AG09309 (cell line): ENCODE measurements at regions not wholly inside any gene's neighbourhood (a gene's known extent, or its start where the extent isn't known, plus 50 kb on each side); places are given as distances from the start of the nearest gene placed in this dataset.

ENCODE experiments used
- DNase-seq: peaks from one replicate; pipeline ENCODE4 v3.0.0-alpha.2; 2010; ENCODE audit warnings: low read depth
- H3K4me3 ChIP-seq: 2 replicates; pipeline ENCODE4 v1.5.1; 2011; ENCODE audit warnings: mild to moderate bottlenecking, low read depth, low read length, moderate library complexity; ENCODE audit not compliant: control insufficient read depth
- CTCF ChIP-seq: IDR thresholded peaks from 2 replicates; pipeline ENCODE4 v1.5.1; 2011; ENCODE audit warnings: mild to moderate bottlenecking, low read depth, low read length, inconsistent platforms; ENCODE audit not compliant: insufficient read depth, control insufficient read depth; ENCODE audit errors: missing control alignments

- DNase-seq, result peak; percentile 13
- H3K4me3 ChIP-seq, result no peak overlapping the region
- TF ChIP-seq CTCF, result no peak
These were observed 195.9 kb upstream of the PMFBP1 start for GRCh38 chr16:72367851-72368250.

- H3K4me3 ChIP-seq, result no peak overlapping the region
- no peak for TF ChIP-seq CTCF
- DNase-seq, result no peak
These were observed 191.0 kb upstream of the PMFBP1 start for GRCh38 chr16:72362973-72363372.

GRCh38 chr16:72362476-72362875 lies 190.5 kb upstream of the PMFBP1 start:
- TF ChIP-seq CTCF, result no peak
- no peak for DNase-seq
- H3K4me3 ChIP-seq, result no peak overlapping the region

- no peak for DNase-seq
- no peak for TF ChIP-seq CTCF
- H3K4me3 ChIP-seq, result no peak overlapping the region
These were observed 186.0 kb upstream of the PMFBP1 start for GRCh38 chr16:72357910-72358309.

- H3K4me3 ChIP-seq, result no peak overlapping the region
- DNase-seq, result peak; percentile 32
- TF ChIP-seq CTCF, result no peak
These were observed 183.6 kb upstream of the PMFBP1 start for GRCh38 chr16:72355561-72355960.

- TF ChIP-seq CTCF, result no peak
- no peak overlapping the region for H3K4me3 ChIP-seq
- no peak for DNase-seq
These were observed 177.8 kb upstream of the PMFBP1 start for GRCh38 chr16:72349719-72350118.

GRCh38 chr16:72332926-72333325 lies 161.0 kb upstream of the PMFBP1 start:
- no peak for DNase-seq
- no peak for TF ChIP-seq CTCF
- H3K4me3 ChIP-seq, result no peak overlapping the region
